Sigmoid colon (tissue), 4 donors: ENCODE measurements at regions not wholly inside any gene's neighbourhood (a gene's known extent, or its start where the extent isn't known, plus 50 kb on each side); places are given as distances from the start of the nearest gene placed in this dataset.

Experiments used
- CTCF ChIP-seq, 4 experiments: fragments of 450-650 bp in 3 of 4; fragments of 200-600 bp in 1 of 4; IDR thresholded peaks; one replicate each; pipeline ENCODE4 v1.5.1; 2016 to 2019; ENCODE audit warnings: antibody characterized with exemption in 4 of 4, mild to moderate bottlenecking in 3 of 4, moderate library complexity in 2 of 4
- EP300 ChIP-seq, 4 donors: sonication (generic); formaldehyde crosslinking; IDR thresholded peaks; one replicate each; pipeline ENCODE4 v1.6.1; 2017; ENCODE audit warnings: antibody characterized with exemption in 4 of 4
- POLR2A ChIP-seq, 2 donors: fragments of 450-650 bp; IDR thresholded peaks; one replicate each; pipeline ENCODE4 v1.6.1; 2016; ENCODE audit warnings: antibody characterized with exemption in 2 of 2, mild to moderate bottlenecking in 2 of 2, moderate library complexity in 2 of 2
- POLR2AphosphoS5 ChIP-seq, 4 donors: sonication (generic); formaldehyde crosslinking; IDR thresholded peaks; one replicate each; pipeline ENCODE4 v1.6.1; 2017; ENCODE audit warnings: antibody characterized with exemption in 4 of 4

- TF ChIP-seq CTCF (IDR thresholded peaks at IDR 0.05): no peak
- no peak for TF ChIP-seq POLR2A (IDR thresholded peaks at IDR 0.05)
- TF ChIP-seq POLR2AphosphoS5 (IDR thresholded peaks at IDR 0.05): no peak
- no peak for TF ChIP-seq EP300 (IDR thresholded peaks at IDR 0.05)
These were observed 759.3 kb upstream of the TYRP1 start for GRCh38 chr9:11933926-11934325.
